HepG2 (cell line): ENCODE measurements at regions not wholly inside any gene's neighbourhood (a gene's known extent, or its start where the extent isn't known, plus 50 kb on each side); places are given as distances from the start of the nearest gene placed in this dataset.

Experiments
- ATAC-seq: fragments of 200-7000 bp; cut with Tn5 transposase; 3 replicates; pipeline ENCODE4 v1.9.1; 2020; ENCODE audit warnings: mild to moderate bottlenecking, moderate library complexity
- BruUV-seq: library from RNA; stranded (reverse); fragments of 400-500 nt; replicated peaks from 2 replicates; lab custom pipeline; 2021; lab: Mats Ljungman, UMichigan
- CTCF ChIA-PET: fragments of 300-600 bp; formaldehyde crosslinking; extraction: SDS; loops from one replicate; lab custom pipeline; 2021; ENCODE audit warnings: low total read pairs, inconsistent platforms, low intra/inter-chr PET ratio; lab: Yijun Ruan, JAX
- POLR2A ChIA-PET: fragments of 350-600 bp; sonication (Branson Sonifier 250); formaldehyde crosslinking; loops from one replicate; lab custom pipeline; 2020; ENCODE audit warnings: antibody characterized with exemption, inconsistent platforms; lab: Yijun Ruan, JAX
- DNase-seq: peaks from one replicate; pipeline ENCODE4 v3.0.0-alpha.2; 2015; ENCODE audit warnings: low spot score
- FAIRE-seq: peaks from 3 replicates; lab custom pipeline; 2011; peaks lifted over from hg19 to GRCh38; lab: Jason Lieb, UNC
- H2AFZ ChIP-seq: one replicate; pipeline ENCODE4 v1.6.1; 2011; ENCODE audit warnings: low read length, inconsistent platforms
- H3K27ac ChIP-seq: fragments of 300-600 bp; 3 replicates; pipeline ENCODE4 v1.8.0; 2011; ENCODE audit warnings: mixed run types, mild to moderate bottlenecking, mixed read lengths, low read length, inconsistent platforms; ENCODE audit not compliant: insufficient read depth; ENCODE audit errors: extremely low read length
- H3K27me3 ChIP-seq, 2 experiments: fragments of 200-600 bp in 1 of 2; 2 replicates in 1 of 2; 3 replicates in 1 of 2; pipeline versions ENCODE4 v1.6.0 to v1.8.0; 2011; ENCODE audit warnings: low read length in 2 of 2, mild to moderate bottlenecking in 2 of 2, moderate library complexity in 2 of 2, inconsistent platforms in 1 of 2; ENCODE audit not compliant: insufficient read depth in 2 of 2, control insufficient read depth in 1 of 2
- H3K36me3 ChIP-seq, 2 experiments: fragments of 200-600 bp in 1 of 2; replicated peaks in 1 of 2; 2 replicates in 1 of 2; 3 replicates in 1 of 2; pipeline versions ENCODE4 v1.5.1 to v1.8.0; 2011; ENCODE audit warnings: low read length in 2 of 2, inconsistent platforms in 1 of 2; ENCODE audit not compliant: insufficient read depth in 2 of 2, control insufficient read depth in 1 of 2
- H3K4me1 ChIP-seq: 2 replicates; pipeline ENCODE4 v1.5.1; 2012; ENCODE audit warnings: low read length, inconsistent platforms; ENCODE audit not compliant: insufficient read depth
- H3K4me2 ChIP-seq: 2 replicates; pipeline ENCODE4 v1.6.0; 2011; ENCODE audit warnings: low read depth, low read length, inconsistent platforms
- H3K4me3 ChIP-seq, 3 experiments: fragments of 200-600 bp in 1 of 3; sonication (generic), shearing (Covaris generic) in 1 of 3; replicated peaks in 1 of 3; 2 replicates each; pipeline ENCODE4 v1.5.1; 2011 to 2016; ENCODE audit warnings: low read length in 3 of 3, inconsistent platforms in 2 of 3, low read depth in 2 of 3, mild to moderate bottlenecking in 2 of 3, control low read depth in 1 of 3, mixed read lengths in 1 of 3; ENCODE audit not compliant: insufficient read depth in 1 of 3
- H3K79me2 ChIP-seq: one replicate; pipeline ENCODE4 v1.6.1; 2011; ENCODE audit warnings: low read length, inconsistent platforms; ENCODE audit not compliant: insufficient read depth
- H3K9ac ChIP-seq: 2 replicates; pipeline ENCODE4 v1.6.0; 2011; ENCODE audit warnings: mild to moderate bottlenecking, low read depth, low read length, inconsistent platforms; ENCODE audit not compliant: insufficient read depth
- H3K9me3 ChIP-seq: 2 replicates; pipeline ENCODE4 v1.5.1; 2012; ENCODE audit warnings: mild to moderate bottlenecking, low read length
- H4K20me1 ChIP-seq: 2 replicates; pipeline ENCODE4 v1.6.0; 2011; ENCODE audit warnings: inconsistent platforms, mild to moderate bottlenecking, low read length, moderate library complexity; ENCODE audit not compliant: insufficient read depth
- ARNT2 ChIP-seq: sonication (generic); formaldehyde crosslinking; IDR thresholded peaks from 2 replicates; pipeline ENCODE4 v1.8.0; 2022; ENCODE audit warnings: mild to moderate bottlenecking, low read depth, missing genetic modification reagents, moderate library complexity
- ATAD3A ChIP-seq: sonication (generic); formaldehyde crosslinking; IDR thresholded peaks from 2 replicates; pipeline ENCODE4 v1.4.0; 2020; ENCODE audit warnings: missing genetic modification reagents
- ESRRA ChIP-seq: sonication (generic); formaldehyde crosslinking; IDR thresholded peaks from 2 replicates; pipeline ENCODE4 v1.5.1; 2020; ENCODE audit warnings: mild to moderate bottlenecking, low read depth, missing genetic modification reagents
- HBP1 ChIP-seq: IDR thresholded peaks from 2 replicates; pipeline ENCODE4 v1.6.1; 2016; ENCODE audit warnings: low read depth, control low read depth
- HOXA9 ChIP-seq: sonication (generic); formaldehyde crosslinking; IDR thresholded peaks from 2 replicates; pipeline ENCODE4 v1.8.1; 2022; ENCODE audit warnings: missing genetic modification reagents, mild to moderate bottlenecking, moderate library complexity, borderline replicate concordance
- KDM5A ChIP-seq: fragments of 200-600 bp; sonication (generic); IDR thresholded peaks from 2 replicates; pipeline ENCODE4 v1.7.0; 2018; ENCODE audit warnings: antibody characterized with exemption, mild to moderate bottlenecking, low read length, borderline replicate concordance
- KDM5B ChIP-seq: sonication (generic); formaldehyde crosslinking; IDR thresholded peaks from 2 replicates; pipeline ENCODE4 v1.4.0; 2020; ENCODE audit warnings: missing genetic modification reagents, mild to moderate bottlenecking, borderline replicate concordance
- KLF15 ChIP-seq: sonication (generic); formaldehyde crosslinking; IDR thresholded peaks from 2 replicates; pipeline ENCODE4 v1.8.1; 2023; ENCODE audit warnings: borderline replicate concordance, mild to moderate bottlenecking, inconsistent platforms, missing genetic modification reagents, mixed read lengths
- SNAPC4 ChIP-seq: sonication (generic); formaldehyde crosslinking; IDR thresholded peaks from 2 replicates; pipeline ENCODE4 v1.4.0; 2020; ENCODE audit warnings: mild to moderate bottlenecking, missing genetic modification reagents
- ZFP62 ChIP-seq: sonication (generic); formaldehyde crosslinking; IDR thresholded peaks from 2 replicates; pipeline ENCODE4 v1.4.0; 2020; ENCODE audit warnings: missing genetic modification reagents
- ZNF530 ChIP-seq: sonication (generic); formaldehyde crosslinking; IDR thresholded peaks from 2 replicates; pipeline ENCODE4 v1.5.0; 2020; ENCODE audit warnings: low read depth, mild to moderate bottlenecking, missing genetic modification reagents
- ZNF543 ChIP-seq: sonication (generic); formaldehyde crosslinking; IDR thresholded peaks from 2 replicates; pipeline ENCODE4 v1.4.0; 2020; ENCODE audit warnings: mild to moderate bottlenecking, missing genetic modification reagents
- ZNF644 ChIP-seq: IDR thresholded peaks from 2 replicates; pipeline ENCODE4 v1.6.1; 2016; ENCODE audit warnings: low read depth
- ZNF674 ChIP-seq: sonication (generic); formaldehyde crosslinking; IDR thresholded peaks from 2 replicates; pipeline ENCODE4 v1.5.0; 2020; ENCODE audit warnings: low read depth, mild to moderate bottlenecking, missing genetic modification reagents
- ZNF782 ChIP-seq: sonication (generic); formaldehyde crosslinking; IDR thresholded peaks from 2 replicates; pipeline ENCODE4 v1.4.0; 2020; ENCODE audit warnings: missing genetic modification reagents, mild to moderate bottlenecking, borderline replicate concordance
- ZNF784 ChIP-seq: sonication (generic); formaldehyde crosslinking; IDR thresholded peaks from 2 replicates; pipeline ENCODE4 v1.5.1; 2020; ENCODE audit warnings: missing genetic modification reagents, mild to moderate bottlenecking, borderline replicate concordance
- WGBS: methylation state at CpG from one replicate; pipeline ENCODE4 v1.1.6; 2017; ENCODE audit warnings: low lambda C conversion rate; 5-methylcytosine and 5-hydroxymethylcytosine counted together
- in situ Hi-C: cut with HindIII; loops from 2 replicates; pipeline ENCODE4 v1.10.0; 2017; ENCODE audit warnings: low pct_unique_long_range_greater_than_20kb; ENCODE audit not compliant: extremely low pct_ligation_motif_present
- intact Hi-C: fragments of 100-400 bp; cut with micrococcal nuclease; formaldehyde crosslinking; loops from one replicate; pipeline ENCODE4 v1.10.0; 2022; ENCODE audit not compliant: unreplicated experiment

- POLR2A ChIA-PET, result no interaction called here
- WGBS, result 0% methylated on average over 1 of the region's 1 CpG
- Histone ChIP-seq H3K4me3 (no peak overlapping the region), H2AFZ (no peak overlapping the region), H3K4me1 (no peaks in the 10 kb centered on the region), H3K79me2 (no peaks in the 10 kb centered on the region), H3K4me2 (no peak overlapping the region), H3K27me3 (no peaks in the 10 kb centered on the region), H3K27ac (no peak overlapping the region), H4K20me1 (no peaks in the 10 kb centered on the region), H3K9ac (no peak overlapping the region), H3K36me3 (no peaks in the 10 kb centered on the region), H3K9me3 (peaks cover 90% of the 10 kb centered on the region)
- FAIRE-seq, result no peak
- no TSS peak for BruUV-seq
- no peak for DNase-seq
- TF ChIP-seq HBP1 (no peak), ZNF543 (CRISPR knock-in tag) (no peak), ZNF530 (no peak), ATAD3A (CRISPR knock-in tag) (no peak), ARNT2 (CRISPR knock-in tag) (no peak), ZNF784 (CRISPR knock-in tag) (no peak), SNAPC4 (CRISPR knock-in tag) (no peak), KLF15 (no peak), ZNF644 (no peak), KDM5B (CRISPR knock-in tag) (no peak), ZFP62 (CRISPR knock-in tag) (no peak), KDM5A (no peak), ESRRA (CRISPR knock-in tag) (no peak), ZNF674 (no peak), HOXA9 (no peak), ZNF782 (CRISPR knock-in tag) (no peak)
- in situ Hi-C loops, result no loop called here
- no peak for ATAC-seq
- CTCF ChIA-PET, result no interaction called here
- intact Hi-C loops, result no loop called here
Observed at GRCh38 chr1:73722055-73722454, 475.9 kb downstream of the LRRIQ3 start.
